HG02943 (cell line): ENCODE measurements at regions not wholly inside any gene's neighbourhood (a gene's known extent, or its start where the extent isn't known, plus 50 kb on each side); places are given as distances from the start of the nearest gene placed in this dataset.
A peak's percentile ranks its signal among the peaks of the same experiment; 100 is the strongest.
"Not testable (repeated sequence)": the region's sequence is repeated elsewhere in the genome, so short reads cannot be mapped to it uniquely, and the experiment has no call there.

Source experiments
- ATAC-seq: cut with Tn5 transposase; IDR thresholded peaks from one replicate; pipeline ENCODE4 v1.9.1; 2021; ENCODE audit warnings: mild to moderate bottlenecking, low read depth, moderate library complexity; ENCODE audit not compliant: unreplicated experiment

DNA sequence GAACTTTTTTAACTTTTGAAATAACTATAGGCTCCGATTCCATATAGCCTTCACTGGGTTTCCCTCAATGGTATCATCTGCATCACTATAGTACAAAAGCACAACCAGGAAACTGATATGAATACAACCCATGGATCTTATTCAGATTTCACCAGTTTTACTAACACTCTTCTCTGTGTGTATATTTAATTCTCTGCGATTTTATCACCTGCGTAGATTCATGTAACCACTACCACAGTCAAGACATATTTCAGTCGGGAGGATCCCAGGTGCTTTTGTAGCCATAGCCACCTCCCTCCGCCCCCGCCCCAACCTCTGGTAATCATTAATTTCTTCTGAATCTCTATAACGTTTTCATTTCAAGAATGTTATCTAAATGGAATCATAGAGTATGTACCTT, 82.8 kb upstream of the C7orf33 start:
- ATAC-seq: no peak

DNA sequence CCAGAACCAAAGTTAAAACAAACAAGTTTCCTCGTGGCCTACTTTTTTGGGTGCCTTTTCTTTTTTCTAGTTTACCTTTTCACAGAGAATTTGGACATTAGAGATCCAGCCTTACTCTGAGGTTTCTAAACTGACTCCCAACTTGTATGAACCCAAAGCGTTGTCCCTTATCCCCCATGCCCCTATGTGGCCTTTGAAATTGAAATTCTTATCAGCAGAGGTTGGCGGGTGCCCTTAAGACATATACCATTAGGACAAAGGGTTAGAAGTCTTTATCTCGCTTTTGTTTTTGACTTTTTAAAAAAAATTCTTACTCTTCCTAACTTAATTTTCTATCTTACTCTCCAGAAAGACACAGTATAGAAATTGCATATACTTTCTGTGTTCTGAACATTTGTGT, 76.3 kb upstream of the C7orf33 start:
- ATAC-seq: no peak

DNA sequence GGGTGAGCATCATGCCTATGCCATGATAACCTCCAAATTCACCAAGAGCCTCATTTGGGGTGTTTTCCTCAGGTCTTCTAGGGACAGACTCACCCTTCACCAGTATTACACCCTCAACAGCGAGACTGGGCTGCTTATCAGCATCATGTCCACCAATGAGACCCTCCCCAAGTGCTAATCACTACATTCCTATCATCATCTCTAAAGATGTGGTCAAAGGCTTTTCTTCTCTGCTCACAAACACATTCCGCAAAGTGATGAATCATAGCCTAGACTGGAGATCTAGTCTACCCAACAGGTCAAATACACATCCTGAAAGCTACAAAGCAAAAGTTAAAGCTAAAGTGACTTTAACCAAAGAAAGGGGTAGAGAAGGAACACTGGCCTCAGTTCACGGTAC, 75.3 kb upstream of the C7orf33 start:
- no peak for ATAC-seq

DNA sequence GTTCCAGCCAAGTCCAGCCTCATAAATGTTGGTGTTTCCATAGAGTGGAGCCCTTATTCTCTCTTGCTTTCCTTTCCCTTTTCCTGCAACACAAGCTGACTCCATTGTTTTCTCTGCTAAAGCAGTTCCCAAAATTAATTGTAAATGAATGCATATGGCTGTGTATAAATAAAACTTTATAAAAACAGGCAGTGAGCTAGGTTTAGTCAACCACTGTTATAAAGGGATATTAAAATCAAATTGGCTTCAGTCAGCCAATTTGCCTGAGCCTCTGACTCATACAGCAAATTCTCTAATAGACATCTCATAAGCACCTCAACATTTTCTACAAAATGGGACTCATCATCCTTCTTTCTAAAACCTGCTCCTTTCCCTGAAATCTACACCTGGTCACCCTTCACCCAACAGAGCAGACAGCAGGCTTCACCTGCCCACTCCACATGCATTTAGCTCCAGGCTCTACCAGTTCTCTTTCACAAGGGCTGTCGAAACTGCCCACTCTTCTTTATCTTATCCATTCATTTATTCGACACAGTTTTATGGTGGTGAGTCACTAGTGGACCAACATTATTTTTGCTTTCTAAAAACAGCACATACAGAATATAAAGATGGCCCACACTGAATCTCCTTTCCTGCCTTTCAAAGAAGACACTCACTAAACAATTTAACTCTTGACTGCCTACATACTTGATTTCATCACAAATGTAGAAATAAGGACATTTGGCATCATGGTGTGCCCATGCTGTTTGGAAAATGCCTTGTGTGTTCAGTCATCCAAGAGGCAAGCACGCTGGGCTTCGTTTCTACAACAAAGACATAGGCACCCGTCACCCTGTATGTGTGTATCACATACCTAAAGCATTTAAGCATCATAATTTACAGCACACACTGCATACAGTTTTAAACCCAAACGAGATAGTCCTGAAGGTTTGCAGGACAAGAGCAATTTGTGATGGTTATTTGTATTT, 74.6 kb upstream of the C7orf33 start:
- ATAC-seq: no peak

DNA sequence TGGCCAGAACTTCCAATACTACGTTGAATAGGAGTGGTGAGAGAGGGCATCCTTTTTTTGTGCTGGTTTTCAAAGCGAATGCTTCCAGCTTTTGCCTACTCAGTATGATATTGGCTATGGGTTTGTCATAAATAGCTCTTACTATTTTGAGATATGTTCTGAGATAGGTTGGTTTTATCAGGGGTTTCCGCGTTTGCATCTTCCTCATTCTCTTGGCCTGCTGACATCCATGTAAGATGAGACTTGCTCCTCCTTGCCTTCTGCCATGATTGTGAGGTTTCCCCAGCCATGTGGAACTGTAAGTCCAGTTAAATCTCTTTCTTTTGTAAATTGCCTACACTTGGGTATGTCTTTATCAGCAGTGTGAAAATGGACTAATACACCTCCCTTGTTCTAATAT, 71.2 kb upstream of the C7orf33 start:
- not testable (repeated sequence) for ATAC-seq

DNA sequence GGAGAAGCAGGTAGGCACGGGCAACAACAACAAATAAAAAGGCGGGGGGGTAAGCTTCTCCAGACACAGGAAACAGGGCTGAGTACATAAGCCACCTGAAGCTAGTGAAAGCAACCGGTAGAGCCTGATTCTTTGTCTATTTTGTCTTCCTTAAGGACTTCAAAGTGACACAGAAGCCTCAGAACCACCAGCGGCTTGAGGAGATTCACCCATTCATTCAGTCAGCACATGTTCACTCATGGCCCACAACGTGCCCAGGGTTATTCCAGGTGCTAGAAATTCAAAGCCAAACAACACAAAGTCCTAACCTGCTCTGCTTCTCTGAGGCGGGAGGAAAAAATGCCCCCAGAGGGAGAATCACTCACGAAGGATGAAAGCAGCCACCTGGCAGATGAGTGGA, 69.3 kb upstream of the C7orf33 start:
- ATAC-seq: no peak

DNA sequence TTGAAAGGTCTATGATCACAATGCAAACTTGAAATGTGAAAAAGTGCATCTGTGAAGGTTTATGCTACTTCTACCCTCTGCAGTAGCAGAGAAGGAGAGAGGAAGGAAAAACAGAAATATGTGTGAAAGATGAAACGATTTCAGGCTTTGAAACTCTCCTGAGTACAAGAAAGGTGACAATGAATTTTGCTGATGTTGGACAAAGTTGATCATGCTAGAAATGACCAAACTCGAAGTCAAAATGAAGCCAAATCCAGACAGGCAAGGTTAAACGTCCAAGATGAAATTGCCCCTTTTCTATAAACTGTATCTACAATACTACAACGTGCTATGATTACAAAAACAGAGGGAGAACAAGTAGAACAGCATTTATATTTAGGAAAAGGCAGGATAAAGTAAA, 67.0 kb upstream of the C7orf33 start:
- no peak for ATAC-seq

DNA sequence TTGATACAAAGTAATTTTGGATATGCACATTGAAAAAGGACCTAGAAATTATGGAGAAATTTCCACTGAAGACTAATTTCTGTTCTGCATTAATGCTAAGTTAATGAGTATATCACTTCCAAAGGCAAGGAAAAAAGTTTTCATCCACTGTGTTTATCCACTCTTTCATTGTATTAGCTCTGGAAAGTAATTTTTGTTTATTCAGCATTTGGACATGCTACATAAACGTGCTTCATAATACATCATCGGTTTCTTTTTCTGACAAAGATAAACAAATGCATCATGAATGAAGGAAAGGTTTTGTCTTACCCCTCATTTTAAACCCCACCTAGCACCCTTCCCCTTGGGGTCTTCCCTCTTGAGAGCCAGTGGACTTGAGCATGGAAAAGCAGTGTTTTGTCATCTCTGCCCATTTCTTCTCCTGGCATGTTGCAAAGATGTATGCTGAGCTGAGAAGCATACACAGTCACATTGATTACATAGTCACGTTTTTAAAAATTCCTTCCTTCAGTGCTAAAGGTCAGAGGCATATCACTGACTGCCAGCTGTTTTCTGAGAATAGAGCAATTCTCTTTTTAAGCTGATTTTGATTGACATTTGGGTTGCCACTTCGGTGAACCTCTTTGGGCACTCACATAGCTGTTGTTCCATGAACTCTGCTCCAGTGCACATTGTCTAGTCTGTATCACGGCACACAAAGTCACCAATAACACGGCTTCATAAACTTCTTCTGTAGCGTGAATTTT, 65.9 kb upstream of the C7orf33 start:
- no peak for ATAC-seq

DNA sequence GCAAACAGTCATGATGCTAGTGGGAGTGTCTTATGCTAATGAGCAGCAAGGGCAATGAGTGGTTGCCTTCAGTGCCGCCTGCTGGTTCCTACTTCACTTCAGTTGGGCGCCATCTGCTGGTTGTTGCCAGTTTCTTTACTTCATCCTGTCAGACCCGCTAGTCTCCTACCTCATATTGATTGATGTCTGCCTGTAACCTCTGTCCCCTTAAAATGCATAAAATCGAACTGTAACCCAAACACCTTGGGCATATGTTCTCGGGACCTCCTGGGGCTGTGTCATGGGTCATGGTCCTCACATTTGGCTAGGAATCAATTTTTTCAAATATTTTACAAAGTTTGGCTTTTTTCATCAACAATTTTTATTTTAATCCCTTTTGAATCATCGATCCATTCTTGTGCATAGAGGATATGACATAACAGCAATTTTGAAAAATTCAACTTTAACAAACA, 62.8 kb upstream of the C7orf33 start:
- ATAC-seq: peak; percentile 99

DNA sequence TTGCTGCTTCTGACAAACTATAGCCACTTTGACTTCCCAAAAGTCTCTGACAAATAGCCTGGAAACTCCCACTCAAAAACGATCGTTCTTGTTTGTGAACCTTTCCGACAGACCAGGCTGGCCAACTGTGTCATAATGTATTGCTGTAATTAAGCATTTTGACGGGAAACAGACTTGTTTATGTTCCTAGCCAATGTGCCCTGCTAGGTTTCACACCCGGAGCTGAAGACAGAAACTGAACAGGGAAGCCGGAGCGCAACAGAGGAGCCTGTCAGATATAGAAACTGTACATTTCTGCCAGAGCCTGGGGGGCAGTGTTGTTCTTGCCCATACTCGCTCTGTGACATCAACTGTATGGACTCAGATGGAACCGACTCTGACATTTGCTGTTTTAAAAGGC, 55.3 kb upstream of the C7orf33 start:
- ATAC-seq: no peak

DNA sequence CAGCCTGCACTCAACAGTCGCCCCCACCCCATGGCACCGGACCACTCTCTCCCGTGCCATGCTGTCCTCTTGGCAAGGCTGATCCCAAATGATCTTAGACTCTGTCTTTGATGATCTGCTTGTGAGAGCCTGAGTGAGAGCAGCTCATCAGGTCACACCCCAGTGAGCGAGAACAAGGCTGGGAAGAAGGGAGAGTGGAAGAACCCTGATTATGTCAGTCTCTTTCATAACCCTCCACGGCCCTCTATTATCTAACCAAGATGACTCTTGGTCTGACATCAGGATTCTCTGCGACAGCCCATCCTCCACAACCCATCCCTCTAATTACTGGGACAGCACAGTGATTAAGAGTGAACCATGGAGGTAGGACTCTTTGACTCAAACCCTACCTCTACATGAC, 53.1 kb upstream of the C7orf33 start:
- no peak for ATAC-seq

DNA sequence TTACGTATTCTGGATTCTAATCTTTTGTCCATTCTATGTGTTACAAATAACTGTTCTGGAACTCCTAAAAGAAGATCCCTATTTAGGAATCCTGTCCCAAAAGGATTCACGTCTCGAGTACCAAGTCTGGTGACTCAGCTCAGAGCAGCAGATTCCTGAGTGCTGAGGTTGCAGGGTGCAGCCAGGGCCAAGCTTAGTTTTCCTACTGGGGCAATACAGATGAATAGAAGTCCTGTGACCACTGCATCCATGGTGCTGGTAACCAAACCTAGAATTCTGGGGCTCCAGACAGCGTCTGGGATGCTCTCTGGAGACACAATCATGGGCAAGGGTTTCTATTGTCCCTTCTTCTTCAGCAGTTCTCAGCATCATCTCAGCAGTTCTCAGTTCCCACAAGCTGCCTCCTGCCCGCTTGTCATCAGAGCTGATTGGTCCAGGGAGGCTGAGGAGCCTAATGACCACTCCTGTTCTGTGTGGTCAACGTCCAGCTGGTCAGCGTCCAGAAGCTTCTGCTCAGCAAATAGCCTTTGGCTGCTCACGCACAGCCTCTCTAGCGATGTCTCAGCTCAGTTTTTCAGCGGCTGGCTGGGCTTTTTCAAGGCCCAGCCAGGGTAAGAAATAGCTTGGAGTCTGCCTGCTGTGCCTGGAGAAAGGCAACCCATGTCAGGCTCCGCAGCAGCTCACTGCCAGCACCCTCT, 50.4 kb upstream of the C7orf33 start:
- ATAC-seq: no peak
